ENCODE measurements at regions not wholly inside any gene's neighbourhood (a gene's known extent, or its start where the extent isn't known, plus 50 kb on each side); places are given as distances from the start of the nearest gene placed in this dataset.

DNA sequence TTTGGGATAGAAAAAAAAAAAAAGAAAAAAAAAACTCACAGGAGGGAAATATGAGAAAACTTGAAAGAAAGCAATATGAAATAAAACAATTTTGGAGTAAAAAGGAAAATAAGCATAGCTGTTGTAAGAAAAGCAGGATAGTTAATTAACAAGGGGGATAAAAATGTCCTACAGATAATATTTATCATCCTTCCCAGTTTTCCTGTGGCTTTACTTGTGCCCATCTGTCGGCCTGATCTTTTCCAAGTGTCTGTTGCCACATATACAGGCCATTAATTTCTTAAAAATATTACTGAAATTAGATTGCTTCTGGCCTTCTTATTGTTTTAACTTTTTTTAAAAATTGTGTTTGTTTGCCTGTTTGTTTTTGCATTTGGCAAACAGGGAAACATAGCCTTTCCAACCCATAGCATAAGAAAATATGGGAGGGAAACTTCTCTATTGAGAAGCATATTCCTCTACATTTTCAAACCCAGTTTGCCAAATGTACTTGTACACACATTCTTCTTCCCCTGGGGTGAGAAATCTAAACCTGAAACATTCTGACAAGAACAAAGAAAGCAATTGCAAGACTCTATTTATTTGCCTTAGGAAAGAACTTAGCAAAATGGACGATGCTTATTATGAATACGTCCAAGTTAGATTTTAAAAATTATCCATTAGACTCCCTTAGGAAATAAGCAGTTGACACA lies 272.3 kb downstream of the CDH20 start:
- Histone ChIP-seq H4K20me1 (replicated peaks; ENCODE audit: control insufficient read depth, extremely low read depth, insufficient read depth, low read length) (no peaks in the 10 kb centered on the region), H3K27me3 (ENCODE audit: control insufficient read depth in 2 of 2, insufficient read depth in 2 of 2, low read length in 2 of 2) (no peaks in the 10 kb centered on the region), H3K36me3 (ENCODE audit: control insufficient read depth in 2 of 2, extremely low read depth in 1 of 2, insufficient read depth in 2 of 2, low read length in 2 of 2) (no peaks in the 10 kb centered on the region), H3K9me3 (replicated peaks; ENCODE audit: control insufficient read depth, insufficient read depth, low read length) (no peaks in the 10 kb centered on the region), H3K4me2 (ENCODE audit: insufficient read depth, low read length) (peak overlapping the region; percentile 35), H3K9ac (replicated peaks; ENCODE audit: extremely low read depth, insufficient read depth, low read length) (peak overlapping the region; percentile 89), H3K79me2 (ENCODE audit: control insufficient read depth, insufficient read depth, low read length) (peaks cover 2% of the 10 kb centered on the region), H2AFZ (ENCODE audit: low read depth, low read length) (no peak overlapping the region), H3K27ac (ENCODE audit: insufficient read depth, low read depth, low read length) (peak overlapping the region; percentile 97), H3K4me3 (replicated peaks in 1 of 3; ENCODE audit: insufficient read depth in 1 of 3, low read depth in 1 of 3, low read length in 3 of 3) (peak overlapping the region in 1 of 3 experiments; percentile 3), H3K4me1 (ENCODE audit: control insufficient read depth, extremely low read depth, insufficient read depth, low read length) (peaks cover 77% of the 10 kb centered on the region), H3K9me1 (replicated peaks; ENCODE audit: control insufficient read depth, extremely low read depth, insufficient read depth, low read length) (no peaks in the 10 kb centered on the region)
- DNase-seq (ENCODE audit: low read depth, low spot score) (no peak), FAIRE-seq (no peak)
- no TSS peak for BruUV-seq (replicated peaks)
- intact Hi-C loops (cut with micrococcal nuclease) (loop anchor here (1.0 to 10.0 kb wide), 8 partner anchors 23 to 1703 kb away; no protein-coding TSS in a partner anchor), dilution Hi-C loops (cut with MboI; ENCODE audit: extremely low pct_ligation_motif_present, low sequenced_read_pairs) (no loop called here)
- ChIA-PET POLR2A (no interaction called here), CTCF (interaction anchor here (1.4 to 5.4 kb wide), 6 partner anchors 16 to 845 kb away, joined by 3 to 43 read pairs (median 6); no protein-coding TSS in a partner anchor)
- no peak for TF ChIP-seq EZH2 (IDR thresholded peaks at IDR 0.05; ENCODE audit: borderline replicate concordance, low read depth, low read length, severe bottlenecking)
- no peak for TF ChIP-seq POLR2A (IDR thresholded peaks at IDR 0.05; ENCODE audit: low read depth, low read length)
- TF ChIP-seq, protein P1, sequence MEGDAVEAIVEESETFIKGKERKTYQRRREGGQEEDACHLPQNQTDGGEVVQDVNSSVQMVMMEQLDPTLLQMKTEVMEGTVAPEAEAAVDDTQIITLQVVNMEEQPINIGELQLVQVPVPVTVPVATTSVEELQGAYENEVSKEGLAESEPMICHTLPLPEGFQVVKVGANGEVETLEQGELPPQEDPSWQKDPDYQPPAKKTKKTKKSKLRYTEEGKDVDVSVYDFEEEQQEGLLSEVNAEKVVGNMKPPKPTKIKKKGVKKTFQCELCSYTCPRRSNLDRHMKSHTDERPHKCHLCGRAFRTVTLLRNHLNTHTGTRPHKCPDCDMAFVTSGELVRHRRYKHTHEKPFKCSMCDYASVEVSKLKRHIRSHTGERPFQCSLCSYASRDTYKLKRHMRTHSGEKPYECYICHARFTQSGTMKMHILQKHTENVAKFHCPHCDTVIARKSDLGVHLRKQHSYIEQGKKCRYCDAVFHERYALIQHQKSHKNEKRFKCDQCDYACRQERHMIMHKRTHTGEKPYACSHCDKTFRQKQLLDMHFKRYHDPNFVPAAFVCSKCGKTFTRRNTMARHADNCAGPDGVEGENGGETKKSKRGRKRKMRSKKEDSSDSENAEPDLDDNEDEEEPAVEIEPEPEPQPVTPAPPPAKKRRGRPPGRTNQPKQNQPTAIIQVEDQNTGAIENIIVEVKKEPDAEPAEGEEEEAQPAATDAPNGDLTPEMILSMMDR (IDR thresholded peaks at IDR 0.05; ENCODE audit: extremely low read depth in 1 of 2, insufficient read depth in 1 of 2, low read depth in 1 of 2, low read length in 2 of 2), result no peak
- TF ChIP-seq JUN (IDR thresholded peaks at IDR 0.05; ENCODE audit: borderline replicate concordance, insufficient read depth, insufficient read length, low read depth), result no peak
- TF ChIP-seq MAX (IDR thresholded peaks at IDR 0.05; ENCODE audit: insufficient read depth, insufficient read length), result no peak
- no peak for TF ChIP-seq MYC (IDR thresholded peaks at IDR 0.05; ENCODE audit: low read depth, low read length)
- TF ChIP-seq FOS (IDR thresholded peaks at IDR 0.05; ENCODE audit: borderline replicate concordance, insufficient read depth, low read length), result no peak
- TF ChIP-seq POLR2AphosphoS5 (IDR thresholded peaks at IDR 0.05; ENCODE audit: insufficient read depth, low read depth, low read length), result no peak
- TF ChIP-seq GATA2 (IDR thresholded peaks at IDR 0.05; ENCODE audit: insufficient read depth, insufficient read length, low read depth, low read length), result no peak

Measured in endothelial cell of umbilical vein (primary cell).